Panc1 (cell line): ENCODE measurements at regions not wholly inside any gene's neighbourhood (a gene's known extent, or its start where the extent isn't known, plus 50 kb on each side); places are given as distances from the start of the nearest gene placed in this dataset.

ENCODE experiments used
- ATAC-seq: fragments of 200-7000 bp; cut with Tn5 transposase; 2 replicates; pipeline ENCODE4 v1.9.1; 2020; ENCODE audit warnings: mild to moderate bottlenecking, moderate library complexity
- BruUV-seq: library from RNA; stranded (reverse); fragments of 400-500 nt; replicated peaks from 2 replicates; lab custom pipeline; 2021; lab: Mats Ljungman, UMichigan
- CTCF ChIA-PET: fragments of 300-600 bp; sonication (Branson Sonifier 250); formaldehyde crosslinking; loops from one replicate; lab custom pipeline; 2022; ENCODE audit warnings: antibody characterized with exemption; lab: Charles Lee
- POLR2A ChIA-PET: fragments of 300-600 bp; sonication (Branson Sonifier 250); formaldehyde crosslinking; loops from one replicate; lab custom pipeline; 2022; ENCODE audit warnings: antibody characterized with exemption; lab: Charles Lee
- DNase-seq: peaks from one replicate; pipeline ENCODE4 v3.0.0-alpha.2; 2010; ENCODE audit warnings: low read depth, low spot score
- H3K27ac ChIP-seq: 2 replicates; pipeline ENCODE4 v1.5.1; 2011; ENCODE audit warnings: mild to moderate bottlenecking, low read length, inconsistent platforms
- H3K27me3 ChIP-seq: fragments of 200-500 bp; sonication (Bioruptor generic); 2 replicates; pipeline ENCODE4 v1.6.0; 2014; ENCODE audit warnings: low read length, inconsistent platforms; ENCODE audit not compliant: control insufficient read depth, insufficient read depth
- H3K36me3 ChIP-seq: fragments of 200-500 bp; sonication (Bioruptor generic); 2 replicates; pipeline ENCODE4 v1.5.1; 2014; ENCODE audit warnings: inconsistent platforms, mild to moderate bottlenecking, low read length, moderate library complexity; ENCODE audit not compliant: control insufficient read depth, insufficient read depth
- H3K4me1 ChIP-seq: 2 replicates; pipeline ENCODE4 v1.5.1; 2011; ENCODE audit warnings: inconsistent platforms, mild to moderate bottlenecking, low read length, moderate library complexity; ENCODE audit not compliant: control insufficient read depth, insufficient read depth
- H3K4me3 ChIP-seq, 2 experiments: 2 replicates each; pipeline ENCODE4 v1.5.1; 2011 to 2012; ENCODE audit warnings: low read depth in 2 of 2, low read length in 2 of 2, mild to moderate bottlenecking in 2 of 2, inconsistent platforms in 1 of 2, moderate library complexity in 1 of 2
- H3K9me3 ChIP-seq: fragments of 200-500 bp; sonication (Bioruptor generic); 2 replicates; pipeline ENCODE4 v1.5.1; 2014; ENCODE audit warnings: low read depth, mild to moderate bottlenecking, inconsistent platforms, low read length, moderate library complexity; ENCODE audit not compliant: control insufficient read depth, insufficient read depth
- CTCF ChIP-seq: fragments of 450-650 bp; IDR thresholded peaks from 2 replicates; pipeline ENCODE4 v1.5.1; 2017; ENCODE audit warnings: mild to moderate bottlenecking
- POLR2AphosphoS5 ChIP-seq: IDR thresholded peaks from 2 replicates; pipeline ENCODE4 v1.6.1; 2012; ENCODE audit warnings: mild to moderate bottlenecking, low read depth, low read length, moderate library complexity
- SIN3A ChIP-seq: IDR thresholded peaks from 2 replicates; pipeline ENCODE4 v1.6.1; 2012; ENCODE audit warnings: low read depth, mild to moderate bottlenecking, low read length, moderate library complexity, borderline replicate concordance; ENCODE audit not compliant: insufficient read depth
- TCF7L2 ChIP-seq: IDR thresholded peaks from 2 replicates; pipeline ENCODE4 v1.6.1; 2011; ENCODE audit warnings: mild to moderate bottlenecking, low read depth, low read length, inconsistent platforms
- in situ Hi-C: cut with HindIII; loops from 2 replicates; pipeline ENCODE4 v1.10.0; 2016; ENCODE audit warnings: low sequenced_read_pairs, low pct_unique_long_range_greater_than_20kb
- intact Hi-C: fragments of 100-400 bp; cut with micrococcal nuclease; formaldehyde crosslinking; loops from one replicate; pipeline ENCODE4 v1.10.0; 2022; ENCODE audit not compliant: unreplicated experiment
- TF ChIP-seq, protein P1 (sequence below), 2 experiments: IDR thresholded peaks; 2 replicates each; pipeline ENCODE4 v1.6.1; 2011 to 2012; ENCODE audit warnings: low read depth in 2 of 2, control low read depth in 1 of 2, low read length in 1 of 2, mild to moderate bottlenecking in 1 of 2, moderate library complexity in 1 of 2; ENCODE audit not compliant: insufficient read depth in 1 of 2

DNA sequence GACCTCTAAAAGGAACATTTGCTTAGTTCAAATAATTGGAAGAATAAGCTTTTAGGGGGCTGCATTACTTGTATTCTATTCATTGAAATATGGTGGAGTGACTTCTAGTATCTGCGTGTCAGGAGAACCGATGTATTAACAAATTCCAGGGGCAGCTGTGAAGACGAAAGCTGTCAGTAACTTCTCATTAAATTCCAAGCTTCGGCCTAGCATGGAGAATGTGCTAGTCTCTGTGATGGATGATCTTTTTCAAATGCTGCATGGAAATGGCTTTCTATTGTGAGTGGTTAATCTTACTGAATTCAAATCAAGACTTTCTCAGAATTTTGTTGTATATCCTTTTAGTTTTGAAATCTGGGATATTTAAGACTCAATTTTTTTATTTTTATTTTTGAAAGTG, 429.9 kb downstream of the ADGRL2 start:
- TF ChIP-seq CTCF (no peak), TCF7L2 (no peak), POLR2AphosphoS5 (no peak), SIN3A (no peak)
- TF ChIP-seq, protein P1, sequence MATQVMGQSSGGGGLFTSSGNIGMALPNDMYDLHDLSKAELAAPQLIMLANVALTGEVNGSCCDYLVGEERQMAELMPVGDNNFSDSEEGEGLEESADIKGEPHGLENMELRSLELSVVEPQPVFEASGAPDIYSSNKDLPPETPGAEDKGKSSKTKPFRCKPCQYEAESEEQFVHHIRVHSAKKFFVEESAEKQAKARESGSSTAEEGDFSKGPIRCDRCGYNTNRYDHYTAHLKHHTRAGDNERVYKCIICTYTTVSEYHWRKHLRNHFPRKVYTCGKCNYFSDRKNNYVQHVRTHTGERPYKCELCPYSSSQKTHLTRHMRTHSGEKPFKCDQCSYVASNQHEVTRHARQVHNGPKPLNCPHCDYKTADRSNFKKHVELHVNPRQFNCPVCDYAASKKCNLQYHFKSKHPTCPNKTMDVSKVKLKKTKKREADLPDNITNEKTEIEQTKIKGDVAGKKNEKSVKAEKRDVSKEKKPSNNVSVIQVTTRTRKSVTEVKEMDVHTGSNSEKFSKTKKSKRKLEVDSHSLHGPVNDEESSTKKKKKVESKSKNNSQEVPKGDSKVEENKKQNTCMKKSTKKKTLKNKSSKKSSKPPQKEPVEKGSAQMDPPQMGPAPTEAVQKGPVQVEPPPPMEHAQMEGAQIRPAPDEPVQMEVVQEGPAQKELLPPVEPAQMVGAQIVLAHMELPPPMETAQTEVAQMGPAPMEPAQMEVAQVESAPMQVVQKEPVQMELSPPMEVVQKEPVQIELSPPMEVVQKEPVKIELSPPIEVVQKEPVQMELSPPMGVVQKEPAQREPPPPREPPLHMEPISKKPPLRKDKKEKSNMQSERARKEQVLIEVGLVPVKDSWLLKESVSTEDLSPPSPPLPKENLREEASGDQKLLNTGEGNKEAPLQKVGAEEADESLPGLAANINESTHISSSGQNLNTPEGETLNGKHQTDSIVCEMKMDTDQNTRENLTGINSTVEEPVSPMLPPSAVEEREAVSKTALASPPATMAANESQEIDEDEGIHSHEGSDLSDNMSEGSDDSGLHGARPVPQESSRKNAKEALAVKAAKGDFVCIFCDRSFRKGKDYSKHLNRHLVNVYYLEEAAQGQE (IDR thresholded peaks at IDR 0.05; ENCODE audit: insufficient read depth in 1 of 2, low read depth in 2 of 2, low read length in 1 of 2), result no peak
- no peak for ATAC-seq
- POLR2A ChIA-PET, result no interaction called here
- in situ Hi-C loops (no loop called here), intact Hi-C loops (no loop called here)
- no peak for DNase-seq
- Histone ChIP-seq H3K4me3 (no peak overlapping the region), H3K9me3 (no peaks in the 10 kb centered on the region), H3K27ac (no peak overlapping the region), H3K4me1 (no peaks in the 10 kb centered on the region), H3K36me3 (no peaks in the 10 kb centered on the region), H3K27me3 (no peaks in the 10 kb centered on the region)
- CTCF ChIA-PET, result no interaction called here
- no TSS peak for BruUV-seq

DNA sequence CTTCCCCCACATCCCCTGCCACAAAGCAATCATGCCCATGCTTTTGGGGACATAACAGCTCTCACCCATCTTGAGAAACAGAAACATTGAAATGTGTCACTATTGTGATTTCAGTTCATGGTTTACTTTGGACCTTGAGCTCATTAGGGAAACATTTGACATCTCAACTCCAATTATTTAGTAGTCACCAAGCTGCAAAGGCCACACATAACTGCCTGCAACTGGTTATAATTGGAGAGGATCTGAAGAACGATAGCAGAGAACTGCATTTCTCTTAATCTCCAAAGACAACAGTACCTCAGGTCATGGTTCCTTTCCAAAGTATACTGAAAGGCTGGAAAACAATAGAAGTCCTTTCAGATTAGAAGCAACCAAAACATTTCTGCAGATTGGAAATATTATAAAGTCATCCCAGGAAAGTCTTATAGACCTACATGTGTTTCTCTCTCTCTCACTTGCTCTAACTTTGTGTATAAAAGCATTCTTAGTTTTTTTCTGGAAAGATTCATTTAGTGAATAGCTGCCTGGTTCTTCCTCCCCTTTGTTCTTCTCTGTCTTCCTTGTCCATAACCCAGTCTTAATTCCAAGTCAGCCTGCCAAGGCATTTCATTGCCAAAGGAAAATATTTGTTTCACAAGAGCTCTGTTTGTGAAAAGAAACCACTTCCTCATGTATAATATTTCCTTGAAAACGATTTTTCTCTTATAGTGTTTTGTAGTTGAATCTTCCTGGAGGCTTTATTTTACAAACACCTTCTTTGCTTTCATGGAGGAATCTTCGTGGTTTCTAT, 426.8 kb downstream of the ADGRL2 start:
- ChIA-PET CTCF (no interaction called here), POLR2A (interaction anchor here (0.5 kb wide), 1 partner anchor 124 kb away, joined by 3 read pairs; no protein-coding TSS in a partner anchor)
- ATAC-seq (no peak), DNase-seq (no peak)
- H3K27ac ChIP-seq, result no peak overlapping the region
- H3K4me3 ChIP-seq, result no peak overlapping the region
- no TSS peak for BruUV-seq
- intact Hi-C loops, result no loop called here
- TF ChIP-seq, protein P1 (IDR thresholded peaks at IDR 0.05; ENCODE audit: insufficient read depth in 1 of 2, low read depth in 2 of 2, low read length in 1 of 2), result no peak
- TF ChIP-seq CTCF (no peak), TCF7L2 (no peak), POLR2AphosphoS5 (no peak), SIN3A (no peak)
- H3K9me3 ChIP-seq, result no peaks in the 10 kb centered on the region
- no peaks in the 10 kb centered on the region for H3K27me3 ChIP-seq
- in situ Hi-C loops, result no loop called here
- no peaks in the 10 kb centered on the region for H3K36me3 ChIP-seq
- no peaks in the 10 kb centered on the region for H3K4me1 ChIP-seq
